Right kidney (tissue), 1 donor: ENCODE measurements at regions not wholly inside any gene's neighbourhood (a gene's known extent, or its start where the extent isn't known, plus 50 kb on each side); places are given as distances from the start of the nearest gene placed in this dataset.
"Not testable (repeated sequence)": the region's sequence is repeated elsewhere in the genome, so short reads cannot be mapped to it uniquely, and the experiment has no call there.

Experiments
- DNase-seq: peaks from one replicate; pipeline ENCODE4 v3.0.0-alpha.2; 2016

DNA sequence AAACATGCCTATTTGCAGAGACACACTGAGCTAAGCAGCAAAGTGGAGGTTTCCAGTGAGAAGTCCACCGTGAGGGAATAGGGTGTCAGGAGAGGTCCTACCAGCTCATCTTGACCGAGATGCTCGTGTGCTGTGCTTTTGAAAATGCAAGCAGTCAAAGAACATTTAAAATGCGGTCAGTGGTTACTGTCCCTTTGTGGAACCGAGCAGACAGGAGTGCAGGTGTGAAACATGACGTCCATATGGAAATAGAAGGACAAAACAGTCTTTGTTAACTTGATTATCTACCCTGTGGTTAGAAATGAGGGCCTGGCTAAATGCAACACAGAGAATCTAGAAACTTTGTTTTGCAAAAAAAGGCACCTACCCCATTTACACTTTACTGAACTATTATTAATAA is 473.3 kb downstream of the SPATA31A6 start:
- not testable (repeated sequence) for DNase-seq

DNA sequence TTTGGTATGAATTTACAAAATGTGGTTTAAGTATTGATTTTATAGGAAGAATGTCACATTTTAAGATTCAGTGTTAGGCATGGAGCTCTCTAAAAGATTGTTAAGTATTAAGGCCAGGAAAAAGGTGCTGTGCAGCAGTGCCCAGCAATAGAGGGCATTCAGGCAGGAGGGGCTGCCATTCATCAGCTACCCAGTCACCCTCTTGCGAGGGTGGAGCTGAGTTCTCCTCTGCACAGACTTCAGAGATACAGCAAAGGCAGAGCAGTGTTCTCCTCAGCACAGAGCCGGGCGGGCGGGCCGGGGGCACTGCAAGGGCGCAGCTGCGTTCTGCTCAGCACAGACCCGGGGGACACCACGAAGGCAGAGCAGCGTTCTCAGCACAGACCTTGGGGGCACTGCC is 474.0 kb downstream of the SPATA31A6 start:
- DNase-seq: not testable (repeated sequence)

- not testable (repeated sequence) for DNase-seq
Measured at GRCh38 chr9:42697146-42697545, 513.7 kb downstream of the SPATA31A6 start.

GRCh38 chr9:42702890-42703289 is 519.4 kb downstream of the SPATA31A6 start:
- DNase-seq: not testable (repeated sequence)

- not testable (repeated sequence) for DNase-seq
Measured at GRCh38 chr9:42724841-42725835, 541.7 kb downstream of the SPATA31A6 start.

GRCh38 chr9:42743030-42743814 is 559.8 kb downstream of the SPATA31A6 start:
- DNase-seq: peak; percentile 41

GRCh38 chr9:42757251-42757650 is 573.8 kb downstream of the SPATA31A6 start:
- not testable (repeated sequence) for DNase-seq

DNA sequence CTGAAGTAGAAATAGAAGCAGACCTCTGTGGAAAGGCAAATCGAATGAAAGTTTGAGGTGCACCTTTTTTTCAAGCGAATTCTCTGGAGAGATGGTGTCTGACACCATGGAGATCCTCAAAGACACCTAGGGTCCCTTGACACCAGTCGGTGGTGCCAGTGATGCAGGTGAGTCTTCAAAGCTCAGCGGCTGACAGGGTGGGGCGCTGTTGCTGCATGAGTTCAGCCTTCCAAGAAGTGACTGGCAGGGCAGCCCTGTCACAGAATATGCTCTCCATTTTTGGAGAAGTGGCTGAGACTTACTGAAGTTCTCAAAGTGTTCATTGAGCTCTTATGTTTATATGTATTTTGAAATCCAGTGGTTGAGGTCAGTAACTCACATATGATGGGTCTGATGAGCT is 575.9 kb downstream of the SPATA31A6 start:
- DNase-seq: not testable (repeated sequence)

DNA sequence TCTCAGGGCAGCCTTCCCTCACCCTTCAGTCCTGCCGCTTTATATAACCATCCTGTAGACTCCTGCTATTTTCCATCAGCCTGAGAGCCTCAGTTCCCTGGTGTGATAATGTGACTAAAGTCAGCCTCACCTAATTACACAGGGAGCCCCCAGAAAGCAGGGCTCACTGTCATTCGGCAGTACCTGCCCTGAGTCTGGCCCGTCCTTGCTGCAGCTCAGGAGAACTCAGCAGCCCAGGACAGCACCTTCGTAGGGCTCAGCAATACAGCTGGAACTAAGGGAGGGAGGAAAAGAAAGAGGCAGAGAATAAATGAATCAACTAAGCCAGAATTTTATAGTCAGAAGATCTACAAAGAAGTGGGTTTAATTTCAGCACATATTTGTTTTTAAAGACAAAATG is 598.7 kb downstream of the SPATA31A6 start:
- not testable (repeated sequence) for DNase-seq

DNA sequence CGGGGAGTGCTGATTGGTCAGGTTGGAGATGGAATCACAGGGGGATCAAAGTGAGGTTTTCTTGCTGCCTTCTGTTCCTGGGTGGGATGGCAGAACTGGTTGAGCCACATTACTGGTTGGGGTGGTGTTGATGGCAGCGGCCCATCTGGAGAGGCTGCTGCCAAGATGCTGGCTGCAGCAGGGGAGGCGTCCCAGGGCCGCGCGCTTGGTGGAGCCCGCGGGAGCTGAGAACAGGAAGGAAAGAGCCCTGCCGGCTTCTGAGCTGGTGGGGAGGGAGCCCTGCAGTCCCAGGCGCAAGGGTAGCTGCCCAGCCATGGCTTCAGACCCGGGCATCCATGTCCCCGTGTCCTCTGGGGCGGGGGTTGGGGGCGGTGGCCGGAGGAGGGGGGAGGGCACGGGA is 609.3 kb downstream of the SPATA31A6 start:
- DNase-seq: not testable (repeated sequence)

DNA sequence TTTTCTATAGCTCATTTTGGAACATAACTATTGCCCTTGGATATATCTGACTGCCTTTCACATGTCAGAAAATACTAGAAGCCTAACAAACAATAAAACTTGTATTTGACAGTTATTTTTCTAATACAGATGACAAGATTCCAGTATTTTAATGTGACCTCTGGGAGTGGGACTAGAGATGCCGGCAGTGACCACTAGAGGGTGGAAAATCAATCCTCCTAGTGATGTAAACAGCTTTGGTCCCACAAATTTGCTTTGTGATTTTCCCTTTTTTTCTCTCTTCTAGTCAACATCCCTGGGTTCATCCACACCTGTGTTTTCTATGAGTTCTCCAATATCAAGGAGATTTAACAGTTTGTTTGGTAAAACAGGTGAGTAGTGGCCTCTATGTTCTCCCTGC is 615.1 kb downstream of the SPATA31A6 start:
- DNase-seq: not testable (repeated sequence)

GRCh38 chr9:42802716-42803115 is 619.3 kb downstream of the SPATA31A6 start:
- DNase-seq: not testable (repeated sequence)

DNA sequence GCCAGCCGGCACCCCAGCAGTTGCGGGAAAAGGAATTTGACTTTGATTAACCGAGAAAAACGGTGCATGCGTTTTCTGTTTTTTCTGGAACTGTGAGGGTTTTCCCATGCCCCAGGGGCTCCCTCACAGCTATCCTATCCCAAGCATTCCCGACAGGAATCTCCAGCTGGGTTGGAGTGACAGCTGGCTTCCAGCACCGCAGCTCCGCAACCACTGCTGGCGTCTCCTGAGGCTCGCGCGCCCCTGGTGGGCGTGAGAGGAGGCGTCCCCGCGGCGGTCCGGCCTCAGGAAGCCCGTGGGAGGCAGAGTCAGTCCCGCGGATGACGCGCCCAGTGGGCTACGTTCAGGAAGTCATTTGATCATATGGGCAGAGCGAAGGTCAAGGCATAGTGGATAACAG is 623.2 kb downstream of the SPATA31A6 start:
- DNase-seq: not testable (repeated sequence)

- DNase-seq: not testable (repeated sequence)
Measured at GRCh38 chr9:42821468-42821867, 638.0 kb downstream of the SPATA31A6 start.

DNA sequence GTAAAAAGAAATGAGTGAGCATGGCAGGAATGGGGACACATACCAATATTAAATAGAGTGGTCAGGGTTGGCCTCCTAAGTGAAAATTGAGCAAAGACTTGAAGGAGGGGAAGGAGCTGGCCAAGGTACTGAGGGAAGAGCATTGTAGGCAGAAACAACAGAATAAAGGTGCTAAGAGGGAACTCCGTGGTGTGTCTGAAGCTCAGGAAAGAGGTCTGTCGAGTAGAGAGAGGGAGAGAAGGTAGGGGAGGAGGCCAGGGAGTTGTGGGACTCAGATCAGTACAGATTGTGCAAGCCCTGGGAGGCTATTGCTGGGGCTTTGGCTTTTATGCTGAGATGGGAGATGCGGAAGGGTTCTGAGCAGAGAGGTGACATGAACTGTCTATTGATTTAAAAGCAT is 664.7 kb downstream of the SPATA31A6 start:
- DNase-seq: not testable (repeated sequence)

GRCh38 chr9:42850896-42851693 is 667.6 kb downstream of the SPATA31A6 start:
- DNase-seq: peak; percentile 0

GRCh38 chr9:42851701-42852100 is 668.2 kb downstream of the SPATA31A6 start:
- peak; percentile 1 for DNase-seq

- peak; percentile 26 for DNase-seq
Measured at GRCh38 chr9:42852133-42852930, 668.9 kb downstream of the SPATA31A6 start.

DNA sequence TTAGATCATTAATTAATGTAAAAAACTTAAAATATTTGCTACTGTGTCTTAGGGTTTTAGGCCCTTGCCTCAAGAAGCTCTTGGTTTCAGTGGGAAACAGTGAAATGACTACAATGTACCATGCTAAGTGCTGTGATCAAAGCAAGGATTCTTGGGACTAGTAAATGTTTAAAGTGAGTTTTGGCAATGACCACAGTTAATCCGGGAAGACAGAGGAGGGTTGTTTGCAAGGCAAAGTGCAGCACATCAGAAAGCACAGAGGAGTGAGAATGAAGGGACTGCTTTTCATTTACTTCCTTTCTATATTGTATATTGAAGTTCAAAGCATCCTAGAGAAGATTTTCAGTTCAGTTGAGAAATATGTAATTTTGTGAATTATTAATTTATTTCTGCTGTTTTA is 676.7 kb downstream of the SPATA31A6 start:
- DNase-seq: not testable (repeated sequence)

- DNase-seq: not testable (repeated sequence)
Measured at GRCh38 chr9:42862465-42862864, 679.0 kb downstream of the SPATA31A6 start.
